Hepatocyte (in vitro differentiated cells): ENCODE measurements at regions not wholly inside any gene's neighbourhood (a gene's known extent, or its start where the extent isn't known, plus 50 kb on each side); places are given as distances from the start of the nearest gene placed in this dataset.
"Not testable (repeated sequence)": the region's sequence is repeated elsewhere in the genome, so short reads cannot be mapped to it uniquely, and the experiment has no call there.

ENCODE experiments used
- DNase-seq: peaks from one replicate; pipeline ENCODE4 v3.0.0-alpha.2; 2016; ENCODE audit warnings: low spot score
- H2AFZ ChIP-seq: fragments of 200-600 bp; sonication (generic); 2 replicates; pipeline ENCODE4 v1.6.0; 2016; ENCODE audit warnings: antibody characterized with exemption, mild to moderate bottlenecking
- H3K27ac ChIP-seq: fragments of 200-600 bp; sonication (generic); 2 replicates; pipeline ENCODE4 v1.5.1; 2016; ENCODE audit warnings: mild to moderate bottlenecking
- H3K27me3 ChIP-seq: fragments of 200-600 bp; sonication (generic); 2 replicates; pipeline ENCODE4 v1.6.1; 2016
- H3K36me3 ChIP-seq: fragments of 200-600 bp; sonication (generic); replicated peaks from 2 replicates; pipeline ENCODE4 v1.5.1; 2016; ENCODE audit warnings: low read depth; ENCODE audit not compliant: insufficient read depth
- H3K4me1 ChIP-seq: fragments of 200-600 bp; sonication (generic); 2 replicates; pipeline ENCODE4 v1.5.1; 2016; ENCODE audit warnings: mild to moderate bottlenecking, moderate library complexity; ENCODE audit not compliant: insufficient read depth
- H3K4me2 ChIP-seq: fragments of 200-600 bp; sonication (generic); 2 replicates; pipeline ENCODE4 v1.6.0; 2016
- H3K4me3 ChIP-seq: fragments of 200-600 bp; sonication (generic); 2 replicates; pipeline ENCODE4 v1.5.1; 2016; ENCODE audit warnings: mild to moderate bottlenecking
- H3K79me2 ChIP-seq: fragments of 200-600 bp; sonication (generic); 2 replicates; pipeline ENCODE4 v1.6.0; 2017; ENCODE audit warnings: mild to moderate bottlenecking
- H3K9me2 ChIP-seq: fragments of 200-600 bp; sonication (generic); replicated peaks from 2 replicates; pipeline ENCODE4 v1.6.0; 2017; ENCODE audit warnings: mild to moderate bottlenecking; ENCODE audit not compliant: insufficient read depth
- H3K9me3 ChIP-seq: fragments of 200-600 bp; sonication (generic); 2 replicates; pipeline ENCODE4 v1.5.1; 2016; ENCODE audit warnings: low read depth, mild to moderate bottlenecking
- H4K20me1 ChIP-seq: fragments of 200-600 bp; sonication (generic); 2 replicates; pipeline ENCODE4 v1.6.0; 2016; ENCODE audit warnings: mild to moderate bottlenecking; ENCODE audit not compliant: insufficient read depth, poor library complexity, severe bottlenecking
- CTCF ChIP-seq: fragments of 200-600 bp; sonication (generic); IDR thresholded peaks from 2 replicates; pipeline ENCODE4 v1.5.1; 2016; ENCODE audit warnings: antibody characterized with exemption, mild to moderate bottlenecking; ENCODE audit not compliant: poor library complexity
- EZH2 ChIP-seq: fragments of 200-600 bp; sonication (generic); IDR thresholded peaks from 2 replicates; pipeline ENCODE4 v1.6.1; 2016; ENCODE audit warnings: antibody characterized with exemption, mild to moderate bottlenecking, borderline replicate concordance
- EZH2phosphoT487 ChIP-seq: fragments of 200-600 bp; sonication (generic); IDR thresholded peaks from one replicate; pipeline ENCODE4 v1.6.1; 2018; ENCODE audit warnings: antibody characterized with exemption, mild to moderate bottlenecking, low read depth, moderate library complexity; ENCODE audit not compliant: unreplicated experiment, severe bottlenecking
- WGBS: methylation state at CpG from one replicate; pipeline ENCODE4 v1.1.6; 2016; ENCODE audit warnings: low lambda C conversion rate; ENCODE audit errors: missing lambda C conversion rate; 5-methylcytosine and 5-hydroxymethylcytosine counted together

GRCh38 chr2:161068670-161069069, 91.6 kb upstream of the TANK start:
- Histone ChIP-seq H3K4me1 (no peaks in the 10 kb centered on the region), H3K9me2 (no peaks in the 10 kb centered on the region), H4K20me1 (no peaks in the 10 kb centered on the region), H3K36me3 (no peaks in the 10 kb centered on the region), H3K27ac (no peak overlapping the region), H3K4me3 (no peak overlapping the region), H3K27me3 (no peaks in the 10 kb centered on the region), H3K4me2 (no peak overlapping the region), H2AFZ (no peak overlapping the region), H3K9me3 (no peaks in the 10 kb centered on the region), H3K79me2 (no peaks in the 10 kb centered on the region)
- DNase-seq = no peak
- no peak for TF ChIP-seq EZH2
- no peak for TF ChIP-seq CTCF
- 42% methylated on average over 1 of the region's 1 CpG for WGBS

DNA sequence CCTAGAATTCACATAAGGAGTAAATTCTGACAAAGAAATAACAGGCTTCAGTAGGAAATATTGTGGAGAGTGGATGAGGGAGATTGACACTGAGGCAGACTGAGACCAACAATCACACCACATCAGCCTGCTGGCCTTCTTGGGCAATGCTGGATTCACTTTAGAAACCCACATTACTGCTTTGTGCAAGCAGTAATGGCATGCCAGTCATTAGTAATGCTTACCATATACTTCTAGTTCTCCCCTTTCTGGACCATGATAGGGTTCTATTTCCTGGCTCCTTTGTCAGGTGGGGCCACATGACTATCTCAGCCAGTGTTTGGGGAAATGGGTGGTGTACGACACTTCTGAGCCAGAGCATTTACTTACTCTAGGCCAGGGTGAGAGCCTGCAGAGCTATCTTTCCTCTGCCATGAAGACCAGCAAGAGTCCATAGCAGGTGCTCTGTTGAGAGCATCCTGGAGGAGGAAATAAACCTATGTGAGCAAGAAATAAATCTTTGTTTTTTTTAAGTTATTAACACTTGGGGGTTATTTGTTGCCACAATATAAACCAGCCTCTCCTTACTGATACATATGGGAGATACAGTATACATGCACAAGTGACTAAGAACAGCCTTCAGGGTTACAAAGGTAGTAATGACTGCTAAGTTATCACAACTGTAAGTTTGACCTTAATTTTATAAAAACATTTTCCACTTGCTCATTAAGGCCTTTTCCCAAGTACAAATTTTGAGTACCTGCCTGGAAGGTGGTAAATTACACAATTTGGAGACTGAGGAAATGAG, 89.3 kb upstream of the TANK start:
- no peaks in the 10 kb centered on the region for H3K4me1 ChIP-seq
- H3K79me2 ChIP-seq = no peaks in the 10 kb centered on the region
- no peak for TF ChIP-seq CTCF
- no peak for TF ChIP-seq EZH2
- TF ChIP-seq EZH2phosphoT487 = no peak
- no peak overlapping the region for H3K4me2 ChIP-seq
- H3K27ac ChIP-seq = no peak overlapping the region
- no peak for DNase-seq
- no peak overlapping the region for H2AFZ ChIP-seq
- H4K20me1 ChIP-seq = no peaks in the 10 kb centered on the region
- no peaks in the 10 kb centered on the region for H3K9me3 ChIP-seq
- no peaks in the 10 kb centered on the region for H3K27me3 ChIP-seq
- WGBS = 86% methylated on average over 1 of the region's 1 CpG
- no peaks in the 10 kb centered on the region for H3K9me2 ChIP-seq
- no peaks in the 10 kb centered on the region for H3K36me3 ChIP-seq
- H3K4me3 ChIP-seq = no peak overlapping the region

- not testable (repeated sequence) for H3K9me2 ChIP-seq, H3K27me3 ChIP-seq, H3K27ac ChIP-seq, H3K36me3 ChIP-seq, H3K4me3 ChIP-seq, H4K20me1 ChIP-seq, H2AFZ ChIP-seq, H3K79me2 ChIP-seq, H3K9me3 ChIP-seq, DNase-seq, H3K4me1 ChIP-seq, H3K4me2 ChIP-seq
- WGBS = 96% methylated on average over 2 of the region's 2 CpGs
Measured at GRCh38 chr2:161072436-161072835, 87.8 kb upstream of the TANK start.

- H3K36me3 ChIP-seq = no peaks in the 10 kb centered on the region
- no peaks in the 10 kb centered on the region for H3K79me2 ChIP-seq
- whole genome bisulfite sequencing = 93% methylated on average over 3 of the region's 3 CpGs
- DNase-seq = no peak
- H3K9me2 ChIP-seq = no peaks in the 10 kb centered on the region
- no peaks in the 10 kb centered on the region for H4K20me1 ChIP-seq
- no peaks in the 10 kb centered on the region for H3K4me1 ChIP-seq
- H3K9me3 ChIP-seq = no peaks in the 10 kb centered on the region
- H3K27me3 ChIP-seq = no peaks in the 10 kb centered on the region
- H2AFZ ChIP-seq = no peak overlapping the region
- H3K4me2 ChIP-seq = no peak overlapping the region
- no peak for TF ChIP-seq EZH2phosphoT487
- TF ChIP-seq CTCF = no peak
- TF ChIP-seq EZH2 = no peak
- no peak overlapping the region for H3K4me3 ChIP-seq
- no peak overlapping the region for H3K27ac ChIP-seq
Measured at GRCh38 chr2:161075701-161076100, 84.5 kb upstream of the TANK start.
